Fibroblast of the aortic adventitia (primary cell): ENCODE measurements at regions not wholly inside any gene's neighbourhood (a gene's known extent, or its start where the extent isn't known, plus 50 kb on each side); places are given as distances from the start of the nearest gene placed in this dataset.

Experiments used
- DNase-seq: peaks from one replicate; pipeline ENCODE4 v3.0.0-alpha.2; 2010; ENCODE audit warnings: low read depth
- H3K4me3 ChIP-seq: 2 replicates; pipeline ENCODE4 v1.5.1; 2011; ENCODE audit warnings: low read depth, mild to moderate bottlenecking, control low read depth, low read length, moderate library complexity
- CTCF ChIP-seq: IDR thresholded peaks from 2 replicates; pipeline ENCODE4 v1.5.1; 2011; ENCODE audit warnings: mild to moderate bottlenecking, low read length, control low read depth, inconsistent platforms; ENCODE audit not compliant: insufficient read depth

- TF ChIP-seq CTCF = no peak
Measured at GRCh38 chr1:61569303-61569621, 155.7 kb downstream of the TM2D1 start.

GRCh38 chr1:61568460-61569302 lies 156.3 kb downstream of the TM2D1 start:
- no peak overlapping the region for H3K4me3 ChIP-seq
- TF ChIP-seq CTCF = no peak
- no peak for DNase-seq

More at GRCh38 chr1:61569303-61569621, 155.7 kb downstream of the TM2D1 start:
- no peak overlapping the region for H3K4me3 ChIP-seq
- DNase-seq = no peak

- no peak for DNase-seq
- TF ChIP-seq CTCF = no peak
- H3K4me3 ChIP-seq = no peak overlapping the region
Measured at GRCh38 chr1:61566177-61566576, 158.8 kb downstream of the TM2D1 start.

GRCh38 chr1:61563611-61564010 lies 161.3 kb downstream of the TM2D1 start:
- no peak for DNase-seq
- H3K4me3 ChIP-seq = no peak overlapping the region
- TF ChIP-seq CTCF = no peak

- DNase-seq = peak; percentile 47
- H3K4me3 ChIP-seq = no peak overlapping the region
- TF ChIP-seq CTCF = no peak
Measured at GRCh38 chr1:61561666-61562065, 163.3 kb downstream of the TM2D1 start.

GRCh38 chr1:61560385-61560784 lies 164.6 kb downstream of the TM2D1 start:
- H3K4me3 ChIP-seq = no peak overlapping the region
- no peak for DNase-seq
- no peak for TF ChIP-seq CTCF

GRCh38 chr1:61556631-61557030 lies 168.3 kb downstream of the TM2D1 start:
- DNase-seq = no peak
- TF ChIP-seq CTCF = no peak
- H3K4me3 ChIP-seq = no peak overlapping the region
